Eye (tissue), 1 donor: ENCODE measurements at regions not wholly inside any gene's neighbourhood (a gene's known extent, or its start where the extent isn't known, plus 50 kb on each side); places are given as distances from the start of the nearest gene placed in this dataset.
"Not testable (repeated sequence)": the region's sequence is repeated elsewhere in the genome, so short reads cannot be mapped to it uniquely, and the experiment has no call there.

Experiments used
- DNase-seq: peaks from one replicate; pipeline ENCODE4 v3.0.0-alpha.2; 2015

DNA sequence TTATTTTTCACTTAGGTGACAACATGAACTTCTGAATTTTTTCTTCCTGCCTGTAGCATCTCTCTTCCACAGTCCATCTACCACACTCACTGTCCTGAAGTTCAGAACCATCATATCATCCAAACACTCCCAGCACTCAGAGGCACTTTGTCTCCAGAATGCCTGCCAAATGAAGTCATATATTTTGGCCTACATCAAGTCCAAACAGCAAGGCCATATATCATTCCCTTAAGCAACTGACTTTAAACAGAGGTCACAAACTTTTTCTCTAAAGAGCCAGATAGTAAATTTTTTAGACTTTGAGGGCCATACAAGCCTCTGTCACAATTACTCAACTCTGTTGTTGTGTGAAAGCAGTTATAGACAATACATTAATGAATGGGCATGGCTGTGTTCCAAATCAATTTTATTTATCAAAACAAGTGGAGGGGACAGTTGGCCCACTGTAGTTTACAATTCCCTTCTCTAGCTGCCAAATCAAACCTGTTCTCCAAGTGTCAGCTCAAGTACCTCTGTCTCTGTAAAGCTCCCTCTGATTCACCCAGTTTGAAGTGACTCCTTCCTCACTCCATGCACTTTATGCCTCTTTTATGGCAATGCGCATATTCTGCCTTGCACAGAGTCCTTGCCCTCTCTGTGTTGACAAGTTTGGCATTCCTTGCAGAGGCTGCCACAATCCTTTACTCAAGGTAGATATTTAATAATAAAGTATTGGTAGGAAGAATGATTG lies 305.7 kb downstream of the FZD1 start:
- DNase-seq, result no peak

DNA sequence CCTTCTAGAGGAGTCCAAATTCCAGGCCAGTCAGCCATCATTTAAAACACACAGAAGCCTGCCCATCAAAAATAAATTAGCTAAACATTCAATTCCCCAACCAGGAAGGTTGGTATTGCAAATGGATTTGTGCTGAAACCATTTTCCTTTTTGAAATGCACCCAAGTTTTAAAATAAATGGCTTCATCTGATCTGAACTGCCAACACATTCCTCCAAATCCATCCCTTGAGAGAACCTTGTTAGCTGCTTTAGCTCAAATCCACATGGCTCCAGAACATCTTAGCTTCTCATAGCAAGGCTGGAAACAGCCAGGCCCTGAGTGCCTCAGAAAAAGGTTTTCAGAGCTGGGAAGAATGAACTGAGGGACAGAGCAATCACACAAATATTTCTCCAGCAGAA lies 306.3 kb downstream of the FZD1 start:
- DNase-seq, result peak; percentile 29

DNA sequence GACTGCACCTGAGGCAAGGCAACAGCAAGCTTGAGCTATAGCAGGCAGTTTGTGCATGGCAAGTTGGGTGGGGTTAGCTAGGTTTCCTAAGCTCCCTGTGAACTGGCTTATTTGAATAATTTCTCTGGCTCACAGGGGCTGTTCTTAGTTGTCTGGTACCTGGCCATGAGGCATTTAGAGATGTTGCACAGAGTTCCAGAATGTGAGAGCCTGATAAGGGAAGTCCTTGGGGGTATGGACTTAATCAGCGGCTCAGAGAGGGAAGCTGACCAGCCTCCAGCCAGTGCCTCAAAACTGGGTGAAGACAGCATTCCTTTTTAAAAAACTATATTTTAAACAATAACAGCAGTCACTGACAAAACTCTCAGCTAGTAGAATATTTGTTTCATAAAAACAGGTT lies 307.4 kb downstream of the FZD1 start:
- DNase-seq, result no peak

DNA sequence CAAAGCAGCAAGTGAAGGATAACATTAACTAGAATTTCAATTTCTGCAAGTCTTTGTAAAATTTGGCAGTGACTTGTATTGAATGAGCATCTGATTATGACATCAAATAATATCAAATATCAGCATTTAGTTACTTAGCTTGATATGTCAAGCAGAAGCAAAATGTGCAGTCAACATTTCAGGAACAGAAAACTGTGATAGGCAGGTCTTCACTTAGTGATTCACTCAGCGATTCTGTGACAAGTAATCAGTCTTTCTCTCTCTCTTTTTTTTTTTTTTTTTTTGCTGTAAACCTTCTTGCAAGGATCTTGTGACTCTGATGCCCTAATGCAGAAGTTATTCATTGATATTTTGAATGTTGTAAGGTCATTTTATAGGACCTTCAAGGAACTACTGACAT lies 307.1 kb downstream of the MTERF1 start:
- no peak for DNase-seq

DNA sequence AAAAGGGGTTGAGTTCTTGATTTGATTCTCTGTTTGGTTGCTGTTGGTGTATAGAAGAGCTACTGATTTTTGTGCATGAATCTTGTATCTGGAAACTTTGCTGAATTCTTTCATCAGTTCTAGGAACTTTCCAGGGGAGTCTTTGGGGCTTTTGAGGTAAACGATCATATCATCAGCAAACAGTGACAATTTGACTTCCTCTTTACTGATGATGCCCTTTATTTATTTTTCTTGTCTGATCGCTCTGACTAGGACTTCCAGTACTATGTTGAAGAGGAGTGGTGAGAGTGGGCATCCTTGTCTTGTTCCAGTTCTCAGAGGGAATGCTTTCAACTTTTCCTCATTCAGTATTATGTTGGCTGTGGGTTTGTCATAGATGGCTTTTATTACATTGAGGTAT lies 304.0 kb downstream of the MTERF1 start:
- DNase-seq, result not testable (repeated sequence)

- no peak for DNase-seq
Observed at GRCh38 chr7:91579837-91580236, 300.7 kb downstream of the MTERF1 start.

GRCh38 chr7:91582799-91583477 lies 297.6 kb downstream of the MTERF1 start:
- DNase-seq, result no peak

- DNase-seq, result no peak
Observed at GRCh38 chr7:91596287-91596686, 284.2 kb downstream of the MTERF1 start.

DNA sequence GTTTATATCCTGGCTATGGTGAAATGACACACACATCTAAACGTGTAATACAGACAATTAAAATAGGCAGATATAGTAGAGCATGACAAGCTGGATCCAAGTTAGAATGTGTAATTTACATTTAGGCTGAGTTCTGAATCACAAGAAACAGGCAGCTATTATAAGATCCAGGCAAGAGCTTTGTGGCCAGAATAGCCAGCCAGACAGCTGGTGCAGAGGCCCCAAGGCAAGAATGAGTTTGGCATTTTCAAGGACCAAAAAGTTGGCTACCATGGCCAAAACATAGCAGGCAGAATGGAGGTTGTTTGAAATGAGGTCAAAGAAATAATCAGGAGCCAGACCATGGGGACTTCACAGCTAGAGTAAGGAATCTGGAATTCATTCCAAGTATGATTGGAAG lies 281.7 kb downstream of the MTERF1 start:
- no peak for DNase-seq

DNA sequence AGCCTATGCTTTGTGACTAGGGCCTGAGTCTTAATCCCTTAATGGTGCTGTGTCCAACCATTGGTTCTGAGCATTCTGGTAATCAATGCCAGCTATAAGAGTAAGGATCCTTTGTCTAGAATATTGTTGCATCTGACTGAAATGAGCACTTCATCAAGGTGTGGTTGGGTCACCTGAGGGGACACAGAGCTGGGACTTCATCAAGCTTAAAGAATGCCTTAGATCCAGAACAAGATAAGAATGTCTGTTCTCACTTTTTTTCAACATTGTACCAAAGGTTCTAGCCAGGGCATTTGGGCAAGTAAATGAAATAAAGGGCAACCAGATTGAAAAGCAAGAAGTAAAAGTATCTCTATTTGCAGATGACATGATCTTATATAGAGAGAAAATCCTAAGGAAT lies 280.4 kb downstream of the MTERF1 start:
- DNase-seq, result no peak

GRCh38 chr7:91603707-91604106 lies 276.8 kb downstream of the MTERF1 start:
- no peak for DNase-seq

DNA sequence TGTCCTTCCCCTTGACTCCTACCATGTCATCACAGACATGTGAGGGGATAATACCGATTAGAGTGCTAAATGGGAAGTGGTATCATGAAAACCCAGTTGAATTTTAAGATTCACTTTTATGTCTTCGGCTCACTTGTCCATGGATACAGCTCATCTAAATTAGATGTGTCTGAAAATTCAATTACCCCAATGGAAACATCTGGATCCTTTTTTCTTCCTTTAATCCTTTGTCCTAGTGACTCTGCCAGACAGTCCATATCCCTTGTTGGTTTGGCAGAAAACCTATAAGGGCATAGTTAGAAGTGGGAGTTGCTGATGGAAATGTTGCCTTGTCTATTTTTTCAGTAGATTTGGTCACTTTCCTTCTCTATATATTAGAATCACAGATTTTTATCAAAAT lies 271.9 kb downstream of the MTERF1 start:
- no peak for DNase-seq

DNA sequence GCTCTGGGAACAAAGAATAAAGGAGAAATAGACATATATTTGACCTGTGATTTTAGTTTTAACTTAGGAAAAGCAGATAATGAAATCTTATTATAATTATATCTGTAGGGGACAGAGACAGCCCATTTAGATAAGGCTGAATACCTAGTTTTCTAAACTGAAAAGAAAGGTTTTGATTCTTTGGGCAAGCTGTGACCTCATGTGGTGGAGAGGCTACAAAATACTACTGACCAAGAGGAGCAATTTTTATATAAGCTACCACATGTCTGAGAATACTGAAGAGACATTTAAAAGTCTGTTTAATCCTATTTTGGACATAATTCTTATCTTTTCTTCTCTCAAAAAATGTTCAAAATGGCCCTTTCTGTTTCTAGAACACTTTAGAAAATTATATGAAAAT lies 271.0 kb downstream of the MTERF1 start:
- no peak for DNase-seq

DNA sequence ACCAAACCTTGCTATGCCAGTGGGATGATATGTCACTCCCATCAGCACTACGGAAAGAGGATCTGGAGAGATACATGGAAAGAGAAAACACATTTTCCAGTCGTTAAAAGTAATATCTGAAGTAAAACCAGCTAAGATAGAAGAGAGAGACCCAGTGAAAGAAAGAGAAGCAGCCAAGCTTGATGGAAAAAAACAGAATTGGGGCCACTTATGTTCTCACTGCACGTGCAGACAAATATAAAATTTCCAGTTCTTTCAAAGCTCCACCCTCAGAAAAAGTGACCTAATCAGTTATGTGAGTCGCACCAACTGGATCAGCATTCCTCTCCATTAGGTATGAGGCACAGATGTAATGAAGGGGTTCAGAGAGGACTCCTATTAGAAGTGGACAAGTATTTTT lies 266.1 kb downstream of the MTERF1 start:
- no peak for DNase-seq

DNA sequence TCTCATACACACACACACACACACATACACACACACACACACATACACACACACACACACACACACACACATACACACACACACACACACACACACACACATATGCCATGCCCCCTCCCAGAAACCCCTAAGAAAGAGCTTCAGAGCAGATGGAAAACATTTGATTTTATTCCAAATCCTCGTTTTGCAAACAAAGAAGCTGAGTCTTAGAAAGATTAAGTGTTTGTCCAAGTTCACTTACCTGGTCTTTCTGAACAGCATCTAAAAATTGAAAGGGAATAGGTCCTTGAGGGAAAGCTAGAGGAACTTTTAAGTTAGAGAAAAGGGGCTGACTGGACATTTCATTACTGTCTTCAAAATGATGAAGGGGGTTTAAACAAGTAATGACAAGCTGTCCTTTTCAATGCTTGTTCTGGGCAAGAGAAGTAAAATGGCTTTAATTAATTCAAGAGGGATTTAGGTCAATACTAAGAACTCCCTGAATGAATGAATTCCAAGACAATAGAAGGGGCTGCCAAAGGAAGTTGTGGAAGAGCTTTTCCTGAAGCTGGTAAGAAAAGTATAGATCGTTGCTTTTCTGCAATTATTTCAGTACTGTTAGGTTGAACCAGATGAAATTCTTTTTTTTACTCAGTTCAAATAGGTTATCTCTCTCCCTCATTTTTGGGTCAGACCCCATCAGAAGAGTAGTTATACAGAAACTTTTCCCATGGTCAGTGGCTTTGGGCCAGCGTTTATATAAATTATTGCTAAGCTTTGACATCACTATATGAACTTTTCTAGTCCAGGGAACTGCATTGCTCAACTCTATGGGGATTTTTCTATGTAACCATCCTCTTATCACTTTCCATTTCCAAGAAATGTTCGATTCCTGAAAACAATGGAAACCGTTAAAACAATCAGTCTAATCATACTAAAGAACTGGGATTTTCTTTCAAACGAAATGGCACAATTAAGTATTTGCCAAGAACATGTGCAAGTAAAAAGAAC lies 261.4 kb downstream of the MTERF1 start:
- DNase-seq, result peak; percentile 89

GRCh38 chr7:91620827-91621226 lies 259.7 kb downstream of the MTERF1 start:
- DNase-seq, result no peak

DNA sequence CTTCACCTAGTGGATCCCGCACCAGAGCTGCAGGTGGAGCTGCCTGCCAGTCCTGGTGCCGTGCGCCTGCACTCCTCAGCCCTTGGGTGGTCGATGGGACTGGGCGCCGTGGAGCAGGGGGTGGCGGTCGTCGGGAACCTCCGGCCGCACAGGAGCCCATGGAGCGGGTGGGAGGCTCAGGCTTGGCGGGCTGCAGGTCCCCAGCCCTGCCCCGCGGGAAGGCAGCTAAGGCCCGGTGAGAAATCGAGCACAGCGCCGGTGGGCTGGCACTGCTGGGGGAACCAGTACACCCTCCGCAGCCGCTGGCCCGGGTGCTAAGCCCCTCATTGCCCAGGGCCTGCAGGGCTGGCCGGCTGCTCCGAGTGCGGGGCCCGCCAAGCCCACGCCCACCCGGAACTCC lies 253.2 kb downstream of the MTERF1 start:
- not testable (repeated sequence) for DNase-seq

GRCh38 chr7:91628742-91629141 lies 251.8 kb downstream of the MTERF1 start:
- DNase-seq, result no peak

- DNase-seq, result peak; percentile 40
Observed at GRCh38 chr7:91630581-91631380, 249.7 kb downstream of the MTERF1 start.

GRCh38 chr7:91632234-91632940 lies 248.1 kb downstream of the MTERF1 start:
- DNase-seq, result no peak

DNA sequence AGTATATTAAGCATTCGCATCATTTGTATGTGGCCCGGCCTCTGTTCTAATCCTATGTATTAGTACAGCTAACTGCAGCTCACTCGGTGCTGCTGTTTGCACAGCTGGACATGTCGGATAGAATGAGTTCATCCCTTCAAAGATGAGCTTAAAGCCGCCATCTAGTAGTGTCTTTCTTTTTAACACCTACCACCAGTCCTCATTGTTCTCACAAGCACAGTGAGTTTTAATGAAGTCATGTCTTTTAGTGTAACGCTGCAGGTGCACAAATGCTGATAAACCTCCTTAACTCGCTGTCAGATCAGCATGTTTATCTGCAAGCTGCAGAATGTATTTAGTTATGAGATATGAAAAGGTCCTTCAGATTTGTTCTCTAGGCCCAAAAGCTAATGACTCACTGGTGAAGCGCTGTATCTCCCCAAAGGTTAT lies 247.5 kb downstream of the MTERF1 start:
- DNase-seq, result peak; percentile 83
